ENCODE measurements at regions not wholly inside any gene's neighbourhood (a gene's known extent, or its start where the extent isn't known, plus 50 kb on each side); places are given as distances from the start of the nearest gene placed in this dataset.

DNA sequence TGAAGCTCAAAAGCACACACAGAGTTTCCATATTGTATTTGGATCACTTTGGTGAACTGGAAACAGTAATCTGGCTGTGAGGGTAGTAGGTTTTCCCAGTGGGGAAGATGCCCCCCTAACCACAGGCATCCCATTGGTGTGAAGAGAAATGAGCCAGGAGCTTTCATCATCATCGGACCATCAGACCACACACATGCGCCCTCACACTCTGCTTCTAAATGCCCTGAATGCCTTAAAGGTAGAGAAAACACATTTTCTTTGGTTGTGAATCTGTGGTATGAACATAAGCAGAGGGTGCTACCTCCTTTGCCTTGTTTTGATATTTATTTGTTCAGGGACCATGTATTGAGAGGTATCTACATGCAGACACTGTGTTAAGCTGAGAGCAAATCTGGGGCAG lies 79.0 kb upstream of the DNAH14 start:
- Histone ChIP-seq H3K4me1 (ENCODE audit: insufficient read depth) (no peaks in the 10 kb centered on the region), H3K9me2 (ENCODE audit: insufficient read depth) (no peaks in the 10 kb centered on the region), H3K4me3 (no peak overlapping the region), H3K27me3 (replicated peaks; ENCODE audit: insufficient read depth) (no peaks in the 10 kb centered on the region), H3K36me3 (ENCODE audit: low read depth) (no peaks in the 10 kb centered on the region), H3F3A (ENCODE audit: insufficient read depth) (no peaks in the 10 kb centered on the region), H3K79me2 (ENCODE audit: insufficient read depth) (no peaks in the 10 kb centered on the region), H4K20me1 (ENCODE audit: insufficient read depth) (no peaks in the 10 kb centered on the region), H2AFZ (no peak overlapping the region), H3K9me3 (ENCODE audit: low read depth) (no peaks in the 10 kb centered on the region), H3K4me2 (ENCODE audit: unreplicated experiment) (no peak overlapping the region), H3K27ac (no peak overlapping the region), H3K9ac (no peak overlapping the region)
- DNase-seq: no peak
- 94 to 100% methylated on average over 2 of the region's 2 CpGs for WGBS, 2 experiments (ENCODE audit: low coverage in 1 of 2, low lambda C conversion rate in 2 of 2, missing lambda C conversion rate in 2 of 2)
- TF ChIP-seq EZH2 (IDR thresholded peaks at IDR 0.05; ENCODE audit: insufficient read depth, poor library complexity, severe bottlenecking): no peak
- TF ChIP-seq EZH2phosphoT487 (IDR thresholded peaks at IDR 0.05; ENCODE audit: insufficient read depth, low read depth): no peak
- in situ Hi-C loops (cut with MboI): loop anchor here (5.0 to 10.0 kb wide), 2 partner anchors 206 to 333 kb away; no protein-coding TSS in a partner anchor

DNA sequence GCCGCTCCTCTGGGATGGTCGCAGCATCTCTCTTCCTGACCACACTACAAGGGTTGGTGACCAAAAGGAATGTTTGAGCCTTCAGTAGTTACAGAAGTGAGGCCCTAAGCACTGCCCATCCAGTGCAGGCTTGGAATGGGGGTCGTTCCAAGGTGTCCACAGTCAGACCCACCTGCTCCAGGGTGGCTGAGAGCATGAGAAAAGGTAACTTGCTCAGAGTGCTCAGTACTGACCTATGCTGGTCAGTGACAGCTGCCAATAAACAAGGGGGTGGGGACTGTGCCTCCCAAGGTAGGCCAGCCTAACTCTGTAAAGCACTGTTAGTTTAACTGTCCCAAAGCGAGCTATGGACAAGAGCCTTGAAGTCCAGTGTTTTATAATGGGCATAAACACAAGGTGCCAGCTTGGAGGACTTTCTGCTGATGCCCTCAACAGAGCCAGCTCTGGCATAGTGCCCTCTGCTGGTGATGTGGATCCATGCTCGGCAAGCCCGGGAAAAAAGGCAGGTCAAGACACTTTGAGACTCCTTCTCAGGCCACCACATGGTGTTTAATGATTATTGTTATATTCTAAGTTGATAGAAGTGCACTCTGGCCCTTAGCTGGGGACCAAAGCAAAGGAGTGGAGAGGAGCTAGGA lies 78.1 kb upstream of the DNAH14 start:
- 34 to 43% methylated on average over 6 of the region's 6 CpGs for WGBS, 2 experiments (ENCODE audit: low coverage in 1 of 2, low lambda C conversion rate in 2 of 2, missing lambda C conversion rate in 2 of 2)
- peak; percentile 82 for DNase-seq
- H3F3A ChIP-seq (ENCODE audit: insufficient read depth): no peaks in the 10 kb centered on the region
- H3K9ac ChIP-seq: no peak overlapping the region
- no peak overlapping the region for H2AFZ ChIP-seq
- no peak overlapping the region for H3K4me2 ChIP-seq (ENCODE audit: unreplicated experiment)
- H3K36me3 ChIP-seq (ENCODE audit: low read depth): no peaks in the 10 kb centered on the region
- H3K79me2 ChIP-seq (ENCODE audit: insufficient read depth): no peaks in the 10 kb centered on the region
- TF ChIP-seq EZH2phosphoT487 (IDR thresholded peaks at IDR 0.05; ENCODE audit: insufficient read depth, low read depth) (no peak), EZH2 (IDR thresholded peaks at IDR 0.05; ENCODE audit: insufficient read depth, poor library complexity, severe bottlenecking) (no peak)
- H3K27ac ChIP-seq: no peak overlapping the region
- in situ Hi-C loops (cut with MboI): loop anchor here (5.0 to 10.0 kb wide), 2 partner anchors 207 to 334 kb away; no protein-coding TSS in a partner anchor
- H3K27me3 ChIP-seq (replicated peaks; ENCODE audit: insufficient read depth): no peaks in the 10 kb centered on the region
- no peaks in the 10 kb centered on the region for H3K9me2 ChIP-seq (ENCODE audit: insufficient read depth)
- H3K4me3 ChIP-seq: no peak overlapping the region
- H3K4me1 ChIP-seq (ENCODE audit: insufficient read depth): no peaks in the 10 kb centered on the region
- no peaks in the 10 kb centered on the region for H3K9me3 ChIP-seq (ENCODE audit: low read depth)
- H4K20me1 ChIP-seq (ENCODE audit: insufficient read depth): no peaks in the 10 kb centered on the region

DNA sequence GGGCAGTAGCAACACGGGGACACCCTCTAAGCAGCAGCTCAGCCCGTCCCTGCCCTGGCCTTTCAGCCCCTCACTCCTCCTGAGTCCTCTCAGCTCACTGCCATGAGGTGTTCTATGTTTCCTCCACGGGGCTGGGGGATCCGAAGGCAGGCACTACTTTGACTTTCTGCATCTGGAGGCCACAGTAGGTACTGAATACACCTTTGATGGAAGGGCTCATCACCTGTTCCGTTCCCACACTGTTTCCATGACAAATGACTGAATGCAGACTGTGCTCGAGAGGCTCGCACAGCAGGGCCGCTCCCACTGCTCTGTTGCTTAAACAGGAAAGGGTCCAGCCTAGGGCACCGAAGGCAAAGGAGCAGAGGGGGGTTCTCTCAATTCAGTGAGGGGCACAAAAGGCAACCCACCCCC lies 77.6 kb upstream of the DNAH14 start:
- no peak overlapping the region for H3K9ac ChIP-seq
- no peak overlapping the region for H3K27ac ChIP-seq
- H3K9me3 ChIP-seq (ENCODE audit: low read depth): no peaks in the 10 kb centered on the region
- DNase-seq: no peak
- H3K4me2 ChIP-seq (ENCODE audit: unreplicated experiment): no peak overlapping the region
- no peak overlapping the region for H3K4me3 ChIP-seq
- TF ChIP-seq EZH2phosphoT487 (IDR thresholded peaks at IDR 0.05; ENCODE audit: insufficient read depth, low read depth) (no peak), EZH2 (IDR thresholded peaks at IDR 0.05; ENCODE audit: insufficient read depth, poor library complexity, severe bottlenecking) (no peak)
- no peaks in the 10 kb centered on the region for H3K27me3 ChIP-seq (replicated peaks; ENCODE audit: insufficient read depth)
- H3K79me2 ChIP-seq (ENCODE audit: insufficient read depth): no peaks in the 10 kb centered on the region
- no peak overlapping the region for H2AFZ ChIP-seq
- in situ Hi-C loops (cut with MboI): loop anchor here (5.0 to 10.0 kb wide), 2 partner anchors 207 to 335 kb away; no protein-coding TSS in a partner anchor
- H3K4me1 ChIP-seq (ENCODE audit: insufficient read depth): no peaks in the 10 kb centered on the region
- no peaks in the 10 kb centered on the region for H4K20me1 ChIP-seq (ENCODE audit: insufficient read depth)
- 54% methylated on average over 9 of the region's 9 CpGs for WGBS, 2 experiments (ENCODE audit: low coverage in 1 of 2, low lambda C conversion rate in 2 of 2, missing lambda C conversion rate in 2 of 2)
- H3F3A ChIP-seq (ENCODE audit: insufficient read depth): no peaks in the 10 kb centered on the region
- no peaks in the 10 kb centered on the region for H3K36me3 ChIP-seq (ENCODE audit: low read depth)
- H3K9me2 ChIP-seq (ENCODE audit: insufficient read depth): no peaks in the 10 kb centered on the region

DNA sequence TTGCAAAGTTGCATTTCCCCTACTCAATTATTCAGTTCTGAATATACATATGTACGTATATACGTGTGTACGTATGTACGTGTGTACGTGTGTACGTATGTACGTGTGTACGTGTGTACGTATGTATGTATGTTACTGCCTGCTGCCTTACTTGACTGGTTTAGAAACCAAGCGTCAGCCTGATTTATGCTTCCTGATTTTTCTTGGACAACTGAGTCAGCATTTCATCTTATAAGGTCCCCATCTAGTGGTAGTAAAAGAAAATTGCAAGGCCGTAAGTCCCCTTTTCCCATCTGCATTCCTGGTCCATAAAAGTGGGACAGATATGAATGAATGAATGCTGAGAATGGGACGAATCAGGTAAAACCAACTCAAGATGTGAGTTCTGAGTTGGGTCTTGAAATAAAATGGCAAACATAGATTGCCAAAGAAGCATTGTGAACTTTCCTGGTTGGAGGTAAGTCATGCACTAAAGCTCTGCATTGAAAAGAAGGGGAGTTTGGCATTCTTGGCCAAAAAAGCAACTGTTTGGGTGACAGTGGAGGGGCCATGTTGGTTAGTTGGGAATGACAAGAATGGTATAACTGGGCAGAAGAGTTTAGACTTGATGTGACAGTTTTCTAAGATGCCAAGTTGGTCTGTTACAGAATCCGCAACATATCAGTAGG lies 76.4 kb upstream of the DNAH14 start:
- Histone ChIP-seq H3K27ac (no peak overlapping the region), H3K9me3 (ENCODE audit: low read depth) (no peaks in the 10 kb centered on the region), H3K4me3 (no peak overlapping the region), H3K36me3 (ENCODE audit: low read depth) (no peaks in the 10 kb centered on the region), H3K27me3 (replicated peaks; ENCODE audit: insufficient read depth) (no peaks in the 10 kb centered on the region), H3F3A (ENCODE audit: insufficient read depth) (no peaks in the 10 kb centered on the region), H2AFZ (no peak overlapping the region), H3K4me2 (ENCODE audit: unreplicated experiment) (no peak overlapping the region), H3K9ac (no peak overlapping the region), H3K4me1 (ENCODE audit: insufficient read depth) (no peaks in the 10 kb centered on the region), H3K9me2 (ENCODE audit: insufficient read depth) (no peaks in the 10 kb centered on the region), H4K20me1 (ENCODE audit: insufficient read depth) (no peaks in the 10 kb centered on the region), H3K79me2 (ENCODE audit: insufficient read depth) (no peaks in the 10 kb centered on the region)
- in situ Hi-C loops (cut with MboI): loop anchor here (5.0 to 10.0 kb wide), 2 partner anchors 208 to 336 kb away; no protein-coding TSS in a partner anchor
- TF ChIP-seq EZH2 (IDR thresholded peaks at IDR 0.05; ENCODE audit: insufficient read depth, poor library complexity, severe bottlenecking) (no peak), EZH2phosphoT487 (IDR thresholded peaks at IDR 0.05; ENCODE audit: insufficient read depth, low read depth) (no peak)
- peak; percentile 69 for DNase-seq
- WGBS, 2 experiments (ENCODE audit: low coverage in 1 of 2, low lambda C conversion rate in 2 of 2, missing lambda C conversion rate in 2 of 2): 18 to 19% methylated on average over 13 of the region's 13 CpGs

Measured in GM23248 (cell line).